A673 (cell line): ENCODE measurements at regions not wholly inside any gene's neighbourhood (a gene's known extent, or its start where the extent isn't known, plus 50 kb on each side); places are given as distances from the start of the nearest gene placed in this dataset.

Source experiments
- BruUV-seq: library from RNA; stranded (reverse); fragments of 400-500 nt; replicated peaks from 2 replicates; lab custom pipeline; 2021; lab: Mats Ljungman, UMichigan
- CTCF ChIA-PET: fragments of 300-600 bp; sonication (Branson Sonifier 250); formaldehyde crosslinking; loops from one replicate; lab custom pipeline; 2022; ENCODE audit warnings: antibody characterized with exemption; lab: Charles Lee
- POLR2A ChIA-PET: fragments of 300-600 bp; sonication (Branson Sonifier 250); formaldehyde crosslinking; loops from one replicate; lab custom pipeline; 2022; ENCODE audit warnings: antibody characterized with exemption; ENCODE audit not compliant: low non-redundant PET; lab: Charles Lee
- DNase-seq: peaks from one replicate; pipeline ENCODE4 v3.0.0-alpha.2; 2015; ENCODE audit warnings: low spot score
- H3K27ac ChIP-seq: fragments of 200-600 bp; sonication (generic); 2 replicates; pipeline ENCODE4 v1.5.1; 2016; ENCODE audit warnings: mixed run types, low read depth, mild to moderate bottlenecking, mixed read lengths, antibody characterized with exemption, low read length; ENCODE audit not compliant: poor library complexity, severe bottlenecking
- H3K27me3 ChIP-seq: fragments of 200-600 bp; sonication (generic); replicated peaks from 2 replicates; pipeline ENCODE4 v1.6.1; 2017; ENCODE audit warnings: mixed run types, low read depth, mild to moderate bottlenecking, mixed read lengths, antibody characterized with exemption, low read length; ENCODE audit not compliant: insufficient read depth, poor library complexity
- H3K36me3 ChIP-seq: fragments of 200-600 bp; sonication (generic); 2 replicates; pipeline ENCODE4 v1.6.1; 2016; ENCODE audit warnings: mixed run types, mild to moderate bottlenecking, mixed read lengths, antibody characterized with exemption, low read length; ENCODE audit not compliant: insufficient read depth, poor library complexity, severe bottlenecking
- H3K4me1 ChIP-seq: fragments of 200-600 bp; sonication (generic); 2 replicates; pipeline ENCODE4 v1.6.1; 2017; ENCODE audit warnings: mixed run types, mild to moderate bottlenecking, mixed read lengths, antibody characterized with exemption, low read length; ENCODE audit not compliant: insufficient read depth, poor library complexity, severe bottlenecking
- H3K4me3 ChIP-seq: fragments of 200-600 bp; sonication (generic); 2 replicates; pipeline ENCODE4 v1.5.1; 2016; ENCODE audit warnings: low read depth, mixed run types, mild to moderate bottlenecking, mixed read lengths, low read length; ENCODE audit not compliant: poor library complexity, severe bottlenecking
- H3K9me3 ChIP-seq: fragments of 200-600 bp; sonication (generic); 2 replicates; pipeline ENCODE4 v1.6.1; 2016; ENCODE audit warnings: mixed run types, low read depth, mild to moderate bottlenecking, mixed read lengths, antibody characterized with exemption, low read length; ENCODE audit not compliant: poor library complexity, severe bottlenecking
- CTCF ChIP-seq: fragments of 300-800, 200-600 bp; sonication (generic); conservative IDR thresholded peaks from 2 replicates; pipeline ENCODE4 v1.5.1; 2017; ENCODE audit warnings: low read depth, mild to moderate bottlenecking, antibody characterized with exemption, low read length, moderate library complexity, mixed read lengths
- EZH2 ChIP-seq: fragments of 200-600 bp; sonication (generic); IDR thresholded peaks from 2 replicates; pipeline ENCODE4 v1.6.1; 2017; ENCODE audit warnings: borderline replicate concordance, low read depth, mild to moderate bottlenecking, mixed read lengths, antibody characterized with exemption, low read length; ENCODE audit not compliant: poor library complexity, severe bottlenecking
- intact Hi-C: fragments of 100-400 bp; cut with micrococcal nuclease; formaldehyde crosslinking; loops from one replicate; pipeline ENCODE4 v1.10.0; 2022; ENCODE audit not compliant: unreplicated experiment

GRCh38 chr5:117100176-117100575 lies 525.6 kb upstream of the SEMA6A start:
- no peak for DNase-seq
- CTCF ChIA-PET, result interaction anchor here (0.6 kb wide), 1 partner anchor 67 kb away, joined by 6 read pairs; no protein-coding TSS in a partner anchor
- H3K9me3 ChIP-seq, result no peaks in the 10 kb centered on the region
- TF ChIP-seq EZH2 (no peak), CTCF (no peak)
- no peak overlapping the region for H3K4me3 ChIP-seq
- no peaks in the 10 kb centered on the region for H3K27me3 ChIP-seq
- BruUV-seq, result no TSS peak
- no peak overlapping the region for H3K27ac ChIP-seq
- intact Hi-C loops, result no loop called here
- H3K36me3 ChIP-seq, result no peaks in the 10 kb centered on the region
- POLR2A ChIA-PET, result no interaction called here
- H3K4me1 ChIP-seq, result no peaks in the 10 kb centered on the region

GRCh38 chr5:117098094-117098493 lies 523.5 kb upstream of the SEMA6A start:
- DNase-seq, result no peak
- no peak overlapping the region for H3K4me3 ChIP-seq
- POLR2A ChIA-PET, result no interaction called here
- TF ChIP-seq EZH2 (no peak), CTCF (no peak)
- H3K36me3 ChIP-seq, result no peaks in the 10 kb centered on the region
- CTCF ChIA-PET, result no interaction called here
- BruUV-seq, result no TSS peak
- no peaks in the 10 kb centered on the region for H3K9me3 ChIP-seq
- no peaks in the 10 kb centered on the region for H3K4me1 ChIP-seq
- H3K27me3 ChIP-seq, result no peaks in the 10 kb centered on the region
- no peak overlapping the region for H3K27ac ChIP-seq
- intact Hi-C loops, result no loop called here

GRCh38 chr5:117095346-117096332 lies 521.0 kb upstream of the SEMA6A start:
- no peak overlapping the region for H3K27ac ChIP-seq
- H3K36me3 ChIP-seq, result no peaks in the 10 kb centered on the region
- H3K4me3 ChIP-seq, result no peak overlapping the region
- no peak for DNase-seq
- BruUV-seq, result no TSS peak
- intact Hi-C loops, result no loop called here
- ChIA-PET POLR2A (no interaction called here), CTCF (no interaction called here)
- H3K9me3 ChIP-seq, result no peaks in the 10 kb centered on the region
- TF ChIP-seq EZH2, result no peak
- TF ChIP-seq CTCF, result no peak
- no peaks in the 10 kb centered on the region for H3K27me3 ChIP-seq
- H3K4me1 ChIP-seq, result no peaks in the 10 kb centered on the region
